ENCODE measurements at regions not wholly inside any gene's neighbourhood (a gene's known extent, or its start where the extent isn't known, plus 50 kb on each side); places are given as distances from the start of the nearest gene placed in this dataset.
A peak's percentile ranks its signal among the peaks of the same experiment; 100 is the strongest.

DNA sequence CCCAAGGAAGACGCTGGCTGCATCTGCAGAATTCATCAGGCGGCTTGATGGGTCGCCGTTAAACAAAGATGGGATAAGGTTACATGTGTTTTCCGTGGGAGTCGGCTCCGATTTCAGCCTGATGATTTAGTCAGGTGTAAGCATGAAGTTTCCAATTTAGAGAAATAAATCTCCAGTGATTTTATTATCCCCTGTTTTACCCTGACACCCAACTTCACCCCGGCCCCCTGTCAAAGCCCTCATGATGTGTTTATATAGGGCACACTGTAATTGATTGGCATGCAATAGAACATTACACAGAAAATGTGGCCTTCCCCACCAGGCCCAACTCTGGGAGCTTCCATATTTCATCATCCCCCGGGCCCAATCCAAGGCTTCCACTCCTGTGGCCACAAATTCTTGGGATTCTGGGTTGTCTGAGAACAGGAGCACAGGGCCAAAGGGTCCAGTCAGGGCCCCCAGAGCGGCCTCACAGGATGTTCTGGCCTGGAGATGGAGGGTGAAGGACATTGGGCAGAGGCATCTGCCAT, 72.5 kb downstream of the FOXD2 start:
- DNase-seq = peak; percentile 11
- Histone ChIP-seq H3K27me3 (replicated peaks in 1 of 7) (peaks cover 0 to 85% (median 36%) of the 10 kb centered on the region in 7 donors), H3K4me3 (no peak overlapping the region), H3K9me3 (peaks cover 0 to 14% (median 7%) of the 10 kb centered on the region in 8 donors), H3K4me1 (peaks cover 0 to 19% (median 16%) of the 10 kb centered on the region in 6 donors), H3K36me3 (no peaks in the 10 kb centered on the region), H3K27ac (no peak overlapping the region)
- WGBS, 5 donors = 79 to 92% (median 88%) methylated on average over 10 of the region's 10 CpGs
- intact Hi-C loops (cut with DNase I; ENCODE audit: low total_unique reads) = no loop called here
- TF ChIP-seq, protein P1, sequence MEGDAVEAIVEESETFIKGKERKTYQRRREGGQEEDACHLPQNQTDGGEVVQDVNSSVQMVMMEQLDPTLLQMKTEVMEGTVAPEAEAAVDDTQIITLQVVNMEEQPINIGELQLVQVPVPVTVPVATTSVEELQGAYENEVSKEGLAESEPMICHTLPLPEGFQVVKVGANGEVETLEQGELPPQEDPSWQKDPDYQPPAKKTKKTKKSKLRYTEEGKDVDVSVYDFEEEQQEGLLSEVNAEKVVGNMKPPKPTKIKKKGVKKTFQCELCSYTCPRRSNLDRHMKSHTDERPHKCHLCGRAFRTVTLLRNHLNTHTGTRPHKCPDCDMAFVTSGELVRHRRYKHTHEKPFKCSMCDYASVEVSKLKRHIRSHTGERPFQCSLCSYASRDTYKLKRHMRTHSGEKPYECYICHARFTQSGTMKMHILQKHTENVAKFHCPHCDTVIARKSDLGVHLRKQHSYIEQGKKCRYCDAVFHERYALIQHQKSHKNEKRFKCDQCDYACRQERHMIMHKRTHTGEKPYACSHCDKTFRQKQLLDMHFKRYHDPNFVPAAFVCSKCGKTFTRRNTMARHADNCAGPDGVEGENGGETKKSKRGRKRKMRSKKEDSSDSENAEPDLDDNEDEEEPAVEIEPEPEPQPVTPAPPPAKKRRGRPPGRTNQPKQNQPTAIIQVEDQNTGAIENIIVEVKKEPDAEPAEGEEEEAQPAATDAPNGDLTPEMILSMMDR (IDR thresholded peaks at IDR 0.05 in 8 of 11, conservative IDR thresholded peaks at IDR 0.05 in 3 of 11) = no peak
- TF ChIP-seq POLR2A (IDR thresholded peaks at IDR 0.05) (no peak), POLR2AphosphoS5 (IDR thresholded peaks at IDR 0.05) (no peak)

DNA sequence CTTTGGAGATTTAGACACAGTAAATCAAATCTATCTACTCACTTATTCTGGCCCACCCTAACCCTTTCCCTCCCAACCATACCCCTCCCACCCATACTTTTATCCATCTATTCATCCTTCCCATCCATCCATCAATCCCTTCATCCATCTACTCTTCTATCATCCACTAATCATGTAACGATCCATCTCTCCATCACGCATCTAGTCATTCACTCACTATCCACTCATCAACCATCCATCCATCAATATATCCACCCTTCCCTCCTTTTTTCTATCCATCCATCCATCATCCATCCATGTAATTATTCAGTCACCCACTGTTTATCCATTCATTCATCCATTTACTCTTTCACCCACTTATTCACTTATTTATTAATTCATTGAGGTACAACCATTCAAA, 74.0 kb downstream of the FOXD2 start:
- Histone ChIP-seq H3K4me1 (peaks cover 0 to 19% (median 16%) of the 10 kb centered on the region in 6 donors), H3K27ac (no peak overlapping the region), H3K27me3 (replicated peaks in 1 of 7) (peaks cover 0 to 81% (median 35%) of the 10 kb centered on the region in 7 donors), H3K4me3 (no peak overlapping the region), H3K9me3 (peaks cover 0 to 14% (median 7%) of the 10 kb centered on the region in 8 donors), H3K36me3 (no peaks in the 10 kb centered on the region)
- intact Hi-C loops (cut with DNase I; ENCODE audit: low total_unique reads) = no loop called here
- no peak for DNase-seq
- TF ChIP-seq POLR2AphosphoS5 (IDR thresholded peaks at IDR 0.05) (no peak), POLR2A (IDR thresholded peaks at IDR 0.05) (no peak)
- TF ChIP-seq, protein P1 (IDR thresholded peaks at IDR 0.05 in 8 of 11, conservative IDR thresholded peaks at IDR 0.05 in 3 of 11) = no peak
- 91 to 99% (median 96%) methylated on average over 2 of the region's 2 CpGs for WGBS, 5 donors

DNA sequence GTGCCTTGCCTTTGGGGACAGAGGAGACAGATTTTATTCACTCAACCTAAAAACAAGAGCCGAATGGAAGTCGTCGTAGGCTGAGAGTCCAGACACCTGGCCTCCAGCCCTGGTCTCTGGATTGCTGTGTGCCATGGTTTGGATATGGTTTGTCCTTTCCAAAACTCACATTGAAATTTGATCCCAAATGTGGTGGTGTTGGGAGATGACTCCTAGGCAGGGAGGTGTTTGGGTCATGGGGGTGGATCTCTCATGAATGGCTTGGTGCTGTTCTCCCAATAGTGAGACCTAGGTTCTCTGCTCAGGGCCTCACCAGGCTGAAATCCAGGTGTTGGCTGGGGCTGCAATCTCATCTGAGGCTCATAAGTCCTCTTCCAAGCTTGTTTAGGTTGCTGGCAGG, 75.5 kb downstream of the FOXD2 start:
- DNase-seq = peak; percentile 13
- H3K4me1 ChIP-seq = peaks cover 0 to 9% (median 7%) of the 10 kb centered on the region in 6 donors
- 88 to 100% (median 92%) methylated on average over 3 of the region's 3 CpGs for WGBS, 5 donors
- intact Hi-C loops (cut with DNase I; ENCODE audit: low total_unique reads) = no loop called here
- no peak overlapping the region for H3K4me3 ChIP-seq
- H3K27me3 ChIP-seq (replicated peaks in 1 of 7) = peaks cover 0 to 73% (median 20%) of the 10 kb centered on the region in 7 donors
- H3K9me3 ChIP-seq = peaks cover 0 to 14% (median 7%) of the 10 kb centered on the region in 8 donors
- H3K36me3 ChIP-seq = no peaks in the 10 kb centered on the region
- H3K27ac ChIP-seq = no peak overlapping the region
- TF ChIP-seq POLR2AphosphoS5 (IDR thresholded peaks at IDR 0.05) = no peak
- TF ChIP-seq, protein P1 (IDR thresholded peaks at IDR 0.05 in 8 of 11, conservative IDR thresholded peaks at IDR 0.05 in 3 of 11) = no peak
- no peak for TF ChIP-seq POLR2A (IDR thresholded peaks at IDR 0.05)

DNA sequence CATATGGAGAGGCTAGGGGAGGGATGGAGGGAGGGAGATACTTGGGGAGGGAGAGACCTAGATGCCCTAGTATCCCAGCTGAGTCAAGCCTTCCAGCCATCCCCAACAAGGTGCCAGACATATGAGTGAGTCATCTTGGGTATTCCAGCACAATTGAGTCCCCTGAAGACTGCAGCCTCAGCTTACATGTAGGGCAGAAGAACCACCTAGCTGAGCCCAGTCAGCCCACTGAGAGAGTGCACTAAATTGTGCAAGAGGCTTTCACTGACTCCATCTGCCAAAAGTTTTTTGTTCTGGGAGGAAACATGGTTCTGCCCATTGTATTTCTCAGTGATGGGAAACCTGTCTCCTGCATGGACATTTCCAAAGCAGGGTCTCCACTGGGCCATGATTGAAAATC, 76.4 kb downstream of the FOXD2 start:
- Histone ChIP-seq H3K36me3 (no peaks in the 10 kb centered on the region), H3K27me3 (replicated peaks in 1 of 7) (peaks cover 0 to 64% (median 11%) of the 10 kb centered on the region in 7 donors), H3K27ac (no peak overlapping the region), H3K4me3 (no peak overlapping the region), H3K9me3 (peaks cover 0 to 14% (median 7%) of the 10 kb centered on the region in 8 donors), H3K4me1 (peaks cover 0 to under 1% (median 0%) of the 10 kb centered on the region in 6 donors)
- DNase-seq = no peak
- TF ChIP-seq POLR2A (IDR thresholded peaks at IDR 0.05) (no peak), POLR2AphosphoS5 (IDR thresholded peaks at IDR 0.05) (no peak)
- TF ChIP-seq, protein P1 (IDR thresholded peaks at IDR 0.05 in 8 of 11, conservative IDR thresholded peaks at IDR 0.05 in 3 of 11) = no peak
- intact Hi-C loops (cut with DNase I; ENCODE audit: low total_unique reads) = no loop called here
